H1 (cell line): ENCODE measurements at regions not wholly inside any gene's neighbourhood (a gene's known extent, or its start where the extent isn't known, plus 50 kb on each side); places are given as distances from the start of the nearest gene placed in this dataset.

Experiments used
- CTCF ChIA-PET: fragments of 300-600 bp; sonication (Branson Sonifier 250); formaldehyde crosslinking; loops from one replicate; lab custom pipeline; 2021; ENCODE audit not compliant: partially characterized antibody; lab: Charles Lee
- POLR2A ChIA-PET: fragments of 300-600 bp; sonication (Branson Sonifier 250); formaldehyde crosslinking; loops from one replicate; lab custom pipeline; 2021; ENCODE audit warnings: inconsistent platforms; ENCODE audit not compliant: partially characterized antibody; lab: Charles Lee
- DNase-seq, 2 experiments: peaks; one replicate each; pipeline versions ENCODE4 v3.0.0 to v3.0.0-alpha.2; 2010 to 2022; ENCODE audit warnings: low spot score in 2 of 2, low read depth in 1 of 2, mixed read lengths in 1 of 2
- FAIRE-seq: peaks from 2 replicates; lab custom pipeline; 2011; peaks lifted over from hg19 to GRCh38; lab: Jason Lieb, UNC
- H2AFZ ChIP-seq: 2 replicates; pipeline ENCODE4 v1.8.1; 2012; ENCODE audit warnings: low read length, inconsistent platforms
- H2AK5ac ChIP-seq: 2 replicates; pipeline ENCODE4 v1.6.1; 2013; ENCODE audit warnings: low read depth, low read length
- H2BK120ac ChIP-seq: replicated peaks from 2 replicates; pipeline ENCODE3; 2013; ENCODE audit warnings: low read depth, low read length, inconsistent platforms
- H2BK12ac ChIP-seq: 2 replicates; pipeline ENCODE4 v1.6.1; 2013; ENCODE audit warnings: low read depth, low read length
- H2BK15ac ChIP-seq: 2 replicates; pipeline ENCODE4 v1.6.1; 2013; ENCODE audit warnings: low read length
- H2BK20ac ChIP-seq: 2 replicates; pipeline ENCODE4 v1.6.1; 2013; ENCODE audit warnings: low read length
- H2BK5ac ChIP-seq: 2 replicates; pipeline ENCODE4 v1.6.1; 2013; ENCODE audit warnings: low read depth, low read length
- H3K14ac ChIP-seq: 2 replicates; pipeline ENCODE4 v1.6.1; 2013; ENCODE audit warnings: inconsistent platforms; ENCODE audit not compliant: insufficient read length
- H3K18ac ChIP-seq: 2 replicates; pipeline ENCODE4 v1.6.1; 2013; ENCODE audit warnings: low read length; ENCODE audit errors: extremely low read depth
- H3K23ac ChIP-seq: 2 replicates; pipeline ENCODE4 v1.6.1; 2013; ENCODE audit warnings: inconsistent platforms; ENCODE audit not compliant: insufficient read length
- H3K23me2 ChIP-seq: 2 replicates; pipeline ENCODE4 v1.6.1; 2013; ENCODE audit warnings: low read depth, low read length
- H3K27ac ChIP-seq: 2 replicates; pipeline ENCODE4 v1.6.1; 2011; ENCODE audit warnings: low read depth, low read length, inconsistent platforms
- H3K27me3 ChIP-seq, 4 experiments: replicated peaks in 1 of 4; 1 replicate in 1 of 4; 2 replicates in 3 of 4; pipeline versions ENCODE4 v1.6.1 to v1.8.1; 2011 to 2013; ENCODE audit warnings: low read length in 3 of 4, mild to moderate bottlenecking in 3 of 4, inconsistent platforms in 2 of 4, mixed read lengths in 2 of 4, moderate library complexity in 1 of 4; ENCODE audit not compliant: control insufficient read depth in 3 of 4, insufficient read depth in 3 of 4; ENCODE audit errors: extremely low read depth in 1 of 4
- H3K36me3 ChIP-seq, 4 experiments: 2 replicates each; pipeline versions ENCODE4 v1.6.1 to v1.8.1; 2011 to 2013; ENCODE audit warnings: mild to moderate bottlenecking in 4 of 4, low read length in 3 of 4, moderate library complexity in 2 of 4, control low read depth in 1 of 4, inconsistent platforms in 1 of 4; ENCODE audit not compliant: insufficient read depth in 4 of 4, control insufficient read depth in 2 of 4
- H3K4ac ChIP-seq: replicated peaks from 2 replicates; pipeline ENCODE3; 2013; ENCODE audit warnings: low read length, low read depth, mixed read lengths, inconsistent platforms; ENCODE audit not compliant: insufficient read length
- H3K4me1 ChIP-seq, 4 experiments: replicated peaks in 1 of 4; 1 replicate in 1 of 4; 2 replicates in 3 of 4; pipeline versions ENCODE4 v1.6.1 to v1.8.1; 2011 to 2013; ENCODE audit warnings: low read length in 3 of 4, inconsistent platforms in 2 of 4, mixed read lengths in 1 of 4; ENCODE audit not compliant: insufficient read depth in 4 of 4, control insufficient read depth in 3 of 4
- H3K4me2 ChIP-seq, 2 experiments: 2 replicates each; pipeline versions ENCODE4 v1.6.1 to v1.8.1; 2011 to 2013; ENCODE audit warnings: low read depth in 2 of 2, low read length in 2 of 2, control low read depth in 1 of 2, inconsistent platforms in 1 of 2, mild to moderate bottlenecking in 1 of 2; ENCODE audit not compliant: insufficient read depth in 1 of 2
- H3K4me3 ChIP-seq, 4 experiments: fragments of 200-600, 300-600 bp in 1 of 4; sonication (generic), shearing (Covaris generic), sonication (Bioruptor Twin) in 1 of 4; 2 replicates each; pipeline versions ENCODE4 v1.5.1 to v1.8.1; 2011 to 2016; ENCODE audit warnings: low read length in 4 of 4, low read depth in 3 of 4, control low read depth in 2 of 4, inconsistent platforms in 2 of 4, mild to moderate bottlenecking in 2 of 4, mixed read lengths in 1 of 4, moderate library complexity in 1 of 4; ENCODE audit not compliant: insufficient read depth in 2 of 4; ENCODE audit errors: extremely low read depth in 1 of 4
- H3K56ac ChIP-seq: replicated peaks from 2 replicates; pipeline ENCODE3; 2013; ENCODE audit warnings: low read depth, mild to moderate bottlenecking, mixed read lengths, low read length, inconsistent platforms; ENCODE audit not compliant: insufficient read length
- H3K79me1 ChIP-seq: 2 replicates; pipeline ENCODE4 v1.6.1; 2013; ENCODE audit warnings: low read depth, low read length, control low read depth
- H3K79me2 ChIP-seq, 2 experiments: 2 replicates each; pipeline versions ENCODE4 v1.6.1 to v1.8.1; 2012 to 2013; ENCODE audit warnings: low read length in 2 of 2, mild to moderate bottlenecking in 2 of 2, inconsistent platforms in 1 of 2; ENCODE audit not compliant: insufficient read depth in 2 of 2, control insufficient read depth in 1 of 2
- H3K9ac ChIP-seq, 4 experiments: replicated peaks in 1 of 4; 1 replicate in 1 of 4; 2 replicates in 3 of 4; pipeline versions ENCODE4 v1.6.1 to v1.8.1; 2011 to 2013; ENCODE audit warnings: low read depth in 3 of 4, low read length in 3 of 4, control low read depth in 2 of 4, mild to moderate bottlenecking in 2 of 4, moderate library complexity in 2 of 4, inconsistent platforms in 1 of 4; ENCODE audit errors: extremely low read depth in 1 of 4
- H3K9me3 ChIP-seq, 2 experiments: 2 replicates each; pipeline versions ENCODE4 v1.6.1 to v1.8.1; 2012 to 2013; ENCODE audit warnings: mild to moderate bottlenecking in 2 of 2, moderate library complexity in 2 of 2, control low read depth in 1 of 2, inconsistent platforms in 1 of 2, low read depth in 1 of 2, low read length in 1 of 2, mixed read lengths in 1 of 2; ENCODE audit not compliant: insufficient read depth in 2 of 2
- H4K20me1 ChIP-seq, 2 experiments: replicated peaks in 1 of 2; 2 replicates each; pipeline versions ENCODE3 to v1.8.1; 2011 to 2013; ENCODE audit warnings: inconsistent platforms in 2 of 2, low read length in 2 of 2, mild to moderate bottlenecking in 1 of 2; ENCODE audit not compliant: insufficient read depth in 2 of 2, control insufficient read depth in 1 of 2
- H4K5ac ChIP-seq: 2 replicates; pipeline ENCODE4 v1.6.1; 2013; ENCODE audit warnings: low read length, low read depth, mixed read lengths, inconsistent platforms; ENCODE audit not compliant: insufficient read length
- H4K8ac ChIP-seq: 2 replicates; pipeline ENCODE4 v1.8.0; 2013; ENCODE audit warnings: mild to moderate bottlenecking, moderate library complexity, low read length, inconsistent platforms; ENCODE audit not compliant: insufficient read depth; ENCODE audit errors: extremely low read depth
- H4K91ac ChIP-seq: replicated peaks from 2 replicates; pipeline ENCODE3; 2013; ENCODE audit warnings: low read length, mixed read lengths, inconsistent platforms; ENCODE audit not compliant: insufficient read length
- ATF3 ChIP-seq: IDR thresholded peaks from 2 replicates; pipeline ENCODE4 v1.6.1; 2011; ENCODE audit warnings: low read depth, mild to moderate bottlenecking, low read length; ENCODE audit not compliant: insufficient read depth
- CBX8 ChIP-seq: fragments of 300-800, 300-1000 bp; sonication (generic); IDR thresholded peaks from 2 replicates; pipeline ENCODE4 v1.7.1; 2016; ENCODE audit warnings: low read depth, low read length, borderline replicate concordance
- CHD1 ChIP-seq: IDR thresholded peaks from 2 replicates; pipeline ENCODE4 v1.6.1; 2012; ENCODE audit warnings: low read depth, low read length, improper control_type of control experiment
- CHD2 ChIP-seq: IDR thresholded peaks from 2 replicates; pipeline ENCODE4 v1.6.1; 2012; ENCODE audit warnings: low read length, improper control_type of control experiment
- EZH2 ChIP-seq: fragments of 200-600 bp; sonication (generic); IDR thresholded peaks from 2 replicates; pipeline ENCODE4 v1.7.1; 2012; ENCODE audit warnings: low read depth, mild to moderate bottlenecking, moderate library complexity, low read length, inconsistent platforms; ENCODE audit not compliant: severe bottlenecking
- MAX ChIP-seq: IDR thresholded peaks from 2 replicates; pipeline ENCODE4 v1.6.1; 2012; ENCODE audit warnings: inconsistent platforms
- PHF8 ChIP-seq: fragments of 200-600 bp; sonication (generic); conservative IDR thresholded peaks from 2 replicates; pipeline ENCODE4 v1.7.1; 2012; ENCODE audit warnings: low read depth, mild to moderate bottlenecking, inconsistent platforms, low read length, moderate library complexity
- POU5F1 ChIP-seq: IDR thresholded peaks from 2 replicates; pipeline ENCODE4 v1.6.1; 2011; ENCODE audit warnings: low read depth, mild to moderate bottlenecking, low read length, moderate library complexity
- RNF2 ChIP-seq: fragments of 200-900, 300-1000 bp; sonication (generic); IDR thresholded peaks from 2 replicates; pipeline ENCODE4 v1.7.1; 2016; ENCODE audit warnings: borderline replicate concordance, low read depth, mild to moderate bottlenecking, antibody characterized with exemption, low read length; ENCODE audit not compliant: poor library complexity, severe bottlenecking; ENCODE audit errors: missing control alignments
- RXRA ChIP-seq: IDR thresholded peaks from 2 replicates; pipeline ENCODE4 v1.6.1; 2011; ENCODE audit warnings: low read depth, mild to moderate bottlenecking, low read length, moderate library complexity; ENCODE audit not compliant: insufficient read depth
- SAP30 ChIP-seq: fragments of 300-600 bp; sonication (generic); IDR thresholded peaks from 2 replicates; pipeline ENCODE4 v1.7.1; 2012; ENCODE audit warnings: low read length, moderate library complexity, mild to moderate bottlenecking, inconsistent platforms; ENCODE audit not compliant: insufficient read depth, insufficient replicate concordance
- WGBS, 2 experiments: shearing (Covaris generic) in 1 of 2; methylation state at CpG; one replicate each; pipeline versions ENCODE4 v1.1.6 to v1.1.7; 2013 to 2015; ENCODE audit warnings: low lambda C conversion rate in 2 of 2, mixed read lengths in 2 of 2, inconsistent platforms in 1 of 2, low coverage in 1 of 2, missing lambda C conversion rate in 1 of 2; ENCODE audit not compliant: insufficient replicate concordance in 2 of 2, insufficient coverage in 1 of 2, insufficient read length in 1 of 2; ENCODE audit errors: extremely low coverage in 1 of 2, missing lambda C conversion rate in 1 of 2; 5-methylcytosine and 5-hydroxymethylcytosine counted together

DNA sequence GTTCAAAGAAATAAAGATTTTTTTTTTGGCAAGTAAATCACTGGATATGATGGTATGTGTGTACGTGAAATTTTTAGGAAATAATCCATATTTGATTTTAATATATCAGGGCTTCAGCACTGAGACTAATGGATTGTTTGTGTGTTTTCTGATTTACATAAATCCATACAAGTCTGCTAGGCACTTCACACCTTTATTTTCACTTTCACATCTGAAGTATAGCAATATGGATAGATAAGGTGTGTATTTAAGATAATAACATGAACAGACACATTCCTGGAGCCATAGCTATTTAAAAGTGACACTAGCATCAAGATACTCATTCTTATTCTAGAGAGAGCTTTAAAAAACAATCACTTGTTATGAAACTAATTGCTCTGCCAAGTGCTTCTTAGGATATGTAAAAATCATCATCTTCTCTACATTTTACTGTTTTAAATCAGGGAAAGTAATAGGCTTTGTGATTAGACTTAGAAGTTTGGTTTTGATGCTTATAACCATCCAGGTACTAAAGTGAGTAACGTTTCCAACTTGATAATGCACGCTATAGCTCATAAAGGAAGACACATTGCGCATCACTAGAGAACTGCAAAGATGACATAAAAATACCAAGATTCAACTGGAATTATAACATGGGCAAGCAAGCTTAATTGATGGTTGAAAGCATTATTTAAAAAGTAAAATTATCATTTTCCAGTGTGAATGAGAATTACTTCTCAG is 208.9 kb downstream of the ZEB2 start:
- H3K23ac ChIP-seq = no peak overlapping the region
- H4K91ac ChIP-seq = no peak overlapping the region
- H4K8ac ChIP-seq = no peak overlapping the region
- H3K4me1 ChIP-seq = no peaks in the 10 kb centered on the region
- H4K5ac ChIP-seq = no peak overlapping the region
- POLR2A ChIA-PET = interaction anchor here (0.7 kb wide), 1 partner anchor 14 kb away, joined by 4 read pairs; no protein-coding TSS in a partner anchor
- H3K18ac ChIP-seq = no peak overlapping the region
- peaks cover 0 to 8% (median 0%) of the 10 kb centered on the region in 4 experiments; a peak in 2 of 8 replicates for H3K36me3 ChIP-seq
- WGBS, 2 experiments = 94% methylated on average over 4 of the region's 4 CpGs; no CpG with 5 or more reads in 1 of the 2 experiments
- no peaks in the 10 kb centered on the region; the same call in 1 of the 2 replicates for H3K79me1 ChIP-seq
- H3K4me2 ChIP-seq = no peak overlapping the region
- H2BK12ac ChIP-seq = no peak overlapping the region
- no peaks in the 10 kb centered on the region for H3K27me3 ChIP-seq
- no peak overlapping the region for H3K14ac ChIP-seq
- DNase-seq (no peak), FAIRE-seq (no peak)
- no peak overlapping the region for H3K56ac ChIP-seq
- H3K9ac ChIP-seq = no peak overlapping the region
- no peak overlapping the region for H2BK15ac ChIP-seq
- H3K27ac ChIP-seq = no peak overlapping the region
- H3K4me3 ChIP-seq = no peak overlapping the region
- peaks cover 0 to 8% of the 10 kb centered on the region in 2 experiments; a peak in 1 of 4 replicates for H3K79me2 ChIP-seq
- no peak overlapping the region for H2BK120ac ChIP-seq
- no peak overlapping the region for H2AFZ ChIP-seq
- no peaks in the 10 kb centered on the region for H3K23me2 ChIP-seq
- no peak overlapping the region for H2BK5ac ChIP-seq
- H2BK20ac ChIP-seq = no peak overlapping the region
- peaks cover 9 to 10% of the 10 kb centered on the region in 2 experiments; a peak in 3 of 4 replicates for H3K9me3 ChIP-seq
- no peak overlapping the region for H2AK5ac ChIP-seq
- H4K20me1 ChIP-seq = no peaks in the 10 kb centered on the region
- no peak overlapping the region for H3K4ac ChIP-seq
- CTCF ChIA-PET = interaction anchor here (0.6 to 1.2 kb wide), 2 partner anchors 10 to 543 kb away, joined by 3 read pairs; no protein-coding TSS in a partner anchor
- no peak for TF ChIP-seq EZH2
- TF ChIP-seq RXRA = no peak
- TF ChIP-seq MAX = no peak
- TF ChIP-seq CHD2 = no peak
- TF ChIP-seq ATF3 = no peak
- TF ChIP-seq RNF2 = no peak
- no peak for TF ChIP-seq POU5F1
- TF ChIP-seq SAP30 = no peak
- no peak for TF ChIP-seq PHF8
- no peak for TF ChIP-seq CHD1
- TF ChIP-seq CBX8 = no peak
